Panc1 (cell line): ENCODE measurements at regions not wholly inside any gene's neighbourhood (a gene's known extent, or its start where the extent isn't known, plus 50 kb on each side); places are given as distances from the start of the nearest gene placed in this dataset.

Experiments used
- CTCF ChIP-seq: fragments of 450-650 bp; IDR thresholded peaks from 2 replicates; pipeline ENCODE4 v1.5.1; 2017; ENCODE audit warnings: mild to moderate bottlenecking
- POLR2AphosphoS5 ChIP-seq: IDR thresholded peaks from 2 replicates; pipeline ENCODE4 v1.6.1; 2012; ENCODE audit warnings: mild to moderate bottlenecking, low read depth, low read length, moderate library complexity
- SIN3A ChIP-seq: IDR thresholded peaks from 2 replicates; pipeline ENCODE4 v1.6.1; 2012; ENCODE audit warnings: low read depth, mild to moderate bottlenecking, low read length, moderate library complexity, borderline replicate concordance; ENCODE audit not compliant: insufficient read depth
- TCF7L2 ChIP-seq: IDR thresholded peaks from 2 replicates; pipeline ENCODE4 v1.6.1; 2011; ENCODE audit warnings: mild to moderate bottlenecking, low read depth, low read length, inconsistent platforms
- TF ChIP-seq, protein P1 (sequence below), 2 experiments: IDR thresholded peaks; 2 replicates each; pipeline ENCODE4 v1.6.1; 2011 to 2012; ENCODE audit warnings: low read depth in 2 of 2, control low read depth in 1 of 2, low read length in 1 of 2, mild to moderate bottlenecking in 1 of 2, moderate library complexity in 1 of 2; ENCODE audit not compliant: insufficient read depth in 1 of 2

GRCh38 chr13:71087006-71087405 lies 780.0 kb downstream of the DACH1 start:
- TF ChIP-seq POLR2AphosphoS5 (no peak), CTCF (no peak), SIN3A (no peak), TCF7L2 (no peak)
- TF ChIP-seq, protein P1, sequence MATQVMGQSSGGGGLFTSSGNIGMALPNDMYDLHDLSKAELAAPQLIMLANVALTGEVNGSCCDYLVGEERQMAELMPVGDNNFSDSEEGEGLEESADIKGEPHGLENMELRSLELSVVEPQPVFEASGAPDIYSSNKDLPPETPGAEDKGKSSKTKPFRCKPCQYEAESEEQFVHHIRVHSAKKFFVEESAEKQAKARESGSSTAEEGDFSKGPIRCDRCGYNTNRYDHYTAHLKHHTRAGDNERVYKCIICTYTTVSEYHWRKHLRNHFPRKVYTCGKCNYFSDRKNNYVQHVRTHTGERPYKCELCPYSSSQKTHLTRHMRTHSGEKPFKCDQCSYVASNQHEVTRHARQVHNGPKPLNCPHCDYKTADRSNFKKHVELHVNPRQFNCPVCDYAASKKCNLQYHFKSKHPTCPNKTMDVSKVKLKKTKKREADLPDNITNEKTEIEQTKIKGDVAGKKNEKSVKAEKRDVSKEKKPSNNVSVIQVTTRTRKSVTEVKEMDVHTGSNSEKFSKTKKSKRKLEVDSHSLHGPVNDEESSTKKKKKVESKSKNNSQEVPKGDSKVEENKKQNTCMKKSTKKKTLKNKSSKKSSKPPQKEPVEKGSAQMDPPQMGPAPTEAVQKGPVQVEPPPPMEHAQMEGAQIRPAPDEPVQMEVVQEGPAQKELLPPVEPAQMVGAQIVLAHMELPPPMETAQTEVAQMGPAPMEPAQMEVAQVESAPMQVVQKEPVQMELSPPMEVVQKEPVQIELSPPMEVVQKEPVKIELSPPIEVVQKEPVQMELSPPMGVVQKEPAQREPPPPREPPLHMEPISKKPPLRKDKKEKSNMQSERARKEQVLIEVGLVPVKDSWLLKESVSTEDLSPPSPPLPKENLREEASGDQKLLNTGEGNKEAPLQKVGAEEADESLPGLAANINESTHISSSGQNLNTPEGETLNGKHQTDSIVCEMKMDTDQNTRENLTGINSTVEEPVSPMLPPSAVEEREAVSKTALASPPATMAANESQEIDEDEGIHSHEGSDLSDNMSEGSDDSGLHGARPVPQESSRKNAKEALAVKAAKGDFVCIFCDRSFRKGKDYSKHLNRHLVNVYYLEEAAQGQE (IDR thresholded peaks at IDR 0.05; ENCODE audit: insufficient read depth in 1 of 2, low read depth in 2 of 2, low read length in 1 of 2): no peak
